Natural killer cell (primary cell): ENCODE measurements at regions not wholly inside any gene's neighbourhood (a gene's known extent, or its start where the extent isn't known, plus 50 kb on each side); places are given as distances from the start of the nearest gene placed in this dataset.

Experiments used
- ATAC-seq, 3 donors: fragments of 150-1000 bp in 2 of 3; fragments of 200-7000 bp in 1 of 3; cut with Tn5 transposase; 1 replicate in 1 of 3; 2 replicates in 2 of 3; pipeline ENCODE4 v1.10.0; 2021; ENCODE audit warnings: mild to moderate bottlenecking in 2 of 3, moderate library complexity in 2 of 3
- DNase-seq, 2 donors: peaks; one replicate each; pipeline versions ENCODE4 v3.0.0 to v3.0.0-alpha.2; 2013 to 2021; ENCODE audit warnings: mixed read lengths in 1 of 2
- H3K27ac ChIP-seq: one replicate; pipeline ENCODE4 v1.5.1; 2013; ENCODE audit warnings: mild to moderate bottlenecking, low read length
- H3K27me3 ChIP-seq: one replicate; pipeline ENCODE4 v1.6.1; 2013; ENCODE audit warnings: low read length; ENCODE audit not compliant: control insufficient read depth, insufficient read depth
- H3K36me3 ChIP-seq: one replicate; pipeline ENCODE4 v1.6.1; 2013; ENCODE audit warnings: low read length; ENCODE audit not compliant: control insufficient read depth, insufficient read depth
- H3K4me1 ChIP-seq: one replicate; pipeline ENCODE4 v1.6.1; 2013; ENCODE audit warnings: low read length; ENCODE audit not compliant: control insufficient read depth, insufficient read depth
- H3K4me3 ChIP-seq: one replicate; pipeline ENCODE4 v1.5.1; 2013; ENCODE audit warnings: low read length
- H3K9me3 ChIP-seq: one replicate; pipeline ENCODE4 v1.6.1; 2013; ENCODE audit warnings: low read length; ENCODE audit not compliant: control insufficient read depth, insufficient read depth
- H3K27ac Mint-ChIP-seq, 2 donors: one replicate each; pipeline ENCODE4 v1.8.0; 2022; ENCODE audit warnings: mild to moderate bottlenecking in 2 of 2, mixed read lengths in 2 of 2, moderate library complexity in 1 of 2
- H3K27me3 Mint-ChIP-seq, 2 donors: one replicate each; pipeline ENCODE4 v1.8.0; 2022; ENCODE audit warnings: low read depth in 2 of 2, mixed read lengths in 2 of 2
- H3K36me3 Mint-ChIP-seq: one replicate; pipeline ENCODE4 v1.8.0; 2022; ENCODE audit warnings: mixed read lengths
- H3K4me1 Mint-ChIP-seq, 2 donors: one replicate each; pipeline ENCODE4 v1.8.0; 2022; ENCODE audit warnings: mixed read lengths in 2 of 2
- H3K4me3 Mint-ChIP-seq: one replicate; pipeline ENCODE4 v1.8.0; 2022; ENCODE audit warnings: mild to moderate bottlenecking, moderate library complexity, mixed read lengths
- H3K9me3 Mint-ChIP-seq, 2 donors: one replicate each; pipeline ENCODE4 v1.8.0; 2022; ENCODE audit warnings: mixed read lengths in 2 of 2
- CTCF ChIP-seq: fragments of 200-600 bp; IDR thresholded peaks from one replicate; pipeline ENCODE4 v1.8.0; 2022; ENCODE audit warnings: antibody characterized with exemption
- WGBS: methylation state at CpG from one replicate; pipeline ENCODE4 v1.1.7; 2013; ENCODE audit warnings: missing lambda C conversion rate; ENCODE audit not compliant: insufficient coverage; 5-methylcytosine and 5-hydroxymethylcytosine counted together
- intact Hi-C: fragments of 100-400 bp; cut with micrococcal nuclease; formaldehyde crosslinking; loops from one replicate; pipeline ENCODE4 v1.14.2; 2022

- H3K27ac ChIP-seq: no peak overlapping the region
- Mint-ChIP-seq H3K27me3 (no peaks in the 10 kb centered on the region), H3K4me1 (no peaks in the 10 kb centered on the region), H3K9me3 (peaks cover 5 to 7% of the 10 kb centered on the region in 2 donors), H3K4me3 (no peak overlapping the region), H3K27ac (no peak overlapping the region), H3K36me3 (no peaks in the 10 kb centered on the region)
- H3K9me3 ChIP-seq: no peaks in the 10 kb centered on the region
- H3K4me3 ChIP-seq: no peak overlapping the region
- TF ChIP-seq CTCF: no peak
- H3K36me3 ChIP-seq: no peaks in the 10 kb centered on the region
- no CpG with 5 or more reads among the region's 1 CpG for WGBS
- ATAC-seq: no peak
- intact Hi-C loops: no loop called here
- no peak for DNase-seq
- no peaks in the 10 kb centered on the region for H3K4me1 ChIP-seq
- H3K27me3 ChIP-seq: no peaks in the 10 kb centered on the region
Observed at GRCh38 chr10:108490944-108491343, 1326.4 kb upstream of the SORCS1 start.

DNA sequence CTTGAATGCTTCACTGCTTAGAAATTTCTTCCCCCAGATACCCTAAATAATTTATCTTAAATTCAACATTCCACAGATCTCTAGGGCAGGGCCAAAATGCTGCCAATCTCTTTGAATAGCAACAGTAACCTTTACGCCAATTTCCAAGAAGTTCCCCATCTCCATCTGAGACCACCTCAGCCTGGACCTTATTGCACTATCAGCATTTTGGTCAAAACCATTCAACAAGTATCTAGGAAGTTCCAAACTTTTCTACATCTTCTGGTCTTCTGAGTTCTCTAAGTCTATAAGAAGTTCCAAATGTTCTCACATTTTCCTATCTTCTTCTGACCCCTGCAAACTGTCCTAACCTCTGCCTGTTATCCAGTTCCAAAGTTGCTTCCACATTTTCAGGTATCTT is 1306.9 kb upstream of the SORCS1 start:
- peaks cover 8% of the 10 kb centered on the region in 2 donors for H3K9me3 Mint-ChIP-seq
- H3K27ac ChIP-seq: no peak overlapping the region
- no peak overlapping the region for H3K4me3 Mint-ChIP-seq
- no peak for TF ChIP-seq CTCF
- intact Hi-C loops: no loop called here
- DNase-seq (no peak), ATAC-seq (no peak)
- H3K27me3 Mint-ChIP-seq: peaks cover 9% of the 10 kb centered on the region in 2 donors
- no peak overlapping the region for H3K27ac Mint-ChIP-seq
- H3K4me3 ChIP-seq: no peak overlapping the region
- peaks cover 6% of the 10 kb centered on the region for H3K9me3 ChIP-seq
- peaks cover 2% of the 10 kb centered on the region for H3K27me3 ChIP-seq
- no peaks in the 10 kb centered on the region for H3K4me1 Mint-ChIP-seq
- peaks cover 5% of the 10 kb centered on the region for H3K36me3 Mint-ChIP-seq
- 96% methylated on average over 1 of the region's 1 CpG for WGBS
- no peaks in the 10 kb centered on the region for H3K36me3 ChIP-seq
- no peaks in the 10 kb centered on the region for H3K4me1 ChIP-seq

- Histone ChIP-seq H3K27ac (no peak overlapping the region), H3K27me3 (peaks cover 5% of the 10 kb centered on the region), H3K4me1 (no peaks in the 10 kb centered on the region), H3K36me3 (no peaks in the 10 kb centered on the region), H3K9me3 (peaks cover 6% of the 10 kb centered on the region), H3K4me3 (no peak overlapping the region)
- WGBS: 79% methylated on average over 2 of the region's 3 CpGs
- Mint-ChIP-seq H3K27ac (no peak overlapping the region), H3K36me3 (peaks cover 5% of the 10 kb centered on the region), H3K4me1 (no peaks in the 10 kb centered on the region), H3K27me3 (peaks cover 9% of the 10 kb centered on the region in 2 donors), H3K9me3 (peaks cover 3 to 4% of the 10 kb centered on the region in 2 donors), H3K4me3 (no peak overlapping the region)
- TF ChIP-seq CTCF: no peak
- intact Hi-C loops: no loop called here
- ATAC-seq: peak in 1 of 3 donors; percentile 59
- DNase-seq: no peak
Observed at GRCh38 chr10:108469940-108470339, 1305.4 kb upstream of the SORCS1 start.

DNA sequence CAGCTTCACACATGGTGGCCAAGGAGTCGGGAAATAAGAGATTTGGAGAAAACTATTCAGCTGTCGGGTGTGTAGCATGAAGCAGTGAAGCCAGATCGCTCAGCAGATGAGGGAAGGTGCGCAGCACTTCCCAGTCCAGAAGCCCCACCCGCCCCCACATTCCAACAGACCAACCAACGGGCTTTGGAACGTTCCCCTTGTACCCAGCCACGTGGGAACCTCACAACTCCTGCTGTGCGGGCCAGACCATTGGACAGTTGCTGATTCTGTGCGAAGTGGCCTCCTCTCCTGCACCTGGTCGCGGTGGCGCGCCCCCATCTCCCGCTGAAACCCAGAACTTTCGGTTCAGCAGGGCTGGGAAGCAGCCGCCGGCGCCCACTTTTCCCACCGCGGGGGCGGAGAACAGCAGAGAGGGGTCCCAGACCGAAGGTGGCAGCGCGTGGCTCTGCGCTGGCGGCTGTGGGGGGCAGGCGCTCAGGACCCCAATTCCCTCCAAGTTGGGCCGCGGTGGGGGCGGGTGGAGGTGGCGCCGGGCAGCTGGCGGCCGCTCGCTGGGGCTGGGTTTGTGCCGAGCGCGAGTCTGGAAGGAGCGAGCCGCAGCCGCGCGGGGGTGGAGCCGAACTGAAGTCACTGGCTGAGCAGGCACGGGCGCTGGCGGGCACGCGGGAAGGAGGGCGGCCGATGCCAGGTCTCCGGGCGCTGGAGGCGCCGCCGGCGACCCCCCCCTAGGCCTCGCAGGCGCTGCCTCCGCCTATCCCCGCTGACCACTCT is 1301.5 kb upstream of the SORCS1 start:
- ATAC-seq: peak in 1 of 3 donors; percentile 63
- H3K9me3 ChIP-seq: peaks cover 6% of the 10 kb centered on the region
- H3K4me1 ChIP-seq: no peaks in the 10 kb centered on the region
- Mint-ChIP-seq H3K27me3 (peaks cover 9% of the 10 kb centered on the region in 2 donors), H3K4me1 (no peaks in the 10 kb centered on the region), H3K9me3 (peaks cover 3 to 6% of the 10 kb centered on the region in 2 donors), H3K27ac (no peak overlapping the region), H3K4me3 (no peak overlapping the region), H3K36me3 (peaks cover 5% of the 10 kb centered on the region)
- no peak for DNase-seq
- intact Hi-C loops: no loop called here
- no peak for TF ChIP-seq CTCF
- no peaks in the 10 kb centered on the region for H3K36me3 ChIP-seq
- no peak overlapping the region for H3K4me3 ChIP-seq
- H3K27ac ChIP-seq: no peak overlapping the region
- H3K27me3 ChIP-seq: peaks cover 5% of the 10 kb centered on the region
- 11% methylated on average over 62 of the region's 62 CpGs for WGBS
